ENCODE measurements at regions not wholly inside any gene's neighbourhood (a gene's known extent, or its start where the extent isn't known, plus 50 kb on each side); places are given as distances from the start of the nearest gene placed in this dataset.
"Not testable (repeated sequence)": the region's sequence is repeated elsewhere in the genome, so short reads cannot be mapped to it uniquely, and the experiment has no call there.

GRCh38 chr4:33966808-33967207 is 2277.5 kb downstream of the ARAP2 start:
- Histone ChIP-seq H3K4me3 (no peak overlapping the region), H3K4me1 (no peaks in the 10 kb centered on the region), H3K27me3 (no peaks in the 10 kb centered on the region), H3K36me3 (no peaks in the 10 kb centered on the region), H3K9me3 (peaks cover 0 to 6% (median 0%) of the 10 kb centered on the region in 4 donors), H3K27ac (no peak overlapping the region)
- 92 to 95% methylated on average over 1 of the region's 1 CpG for WGBS, 2 donors
- TF ChIP-seq CTCF (IDR thresholded peaks at IDR 0.05) (no peak), POLR2A (IDR thresholded peaks at IDR 0.05) (no peak), EP300 (IDR thresholded peaks at IDR 0.05) (no peak)
- DNase-seq (ENCODE audit: low spot score in 2 of 2), result no peak

GRCh38 chr4:33974270-33974669 is 2270.0 kb downstream of the ARAP2 start:
- Histone ChIP-seq H3K36me3 (no peaks in the 10 kb centered on the region), H3K27ac (no peak overlapping the region), H3K9me3 (peaks cover 0 to 5% (median 0%) of the 10 kb centered on the region in 4 donors), H3K4me3 (no peak overlapping the region), H3K27me3 (no peaks in the 10 kb centered on the region), H3K4me1 (no peaks in the 10 kb centered on the region)
- no peak for DNase-seq (ENCODE audit: low spot score in 2 of 2)
- TF ChIP-seq EP300 (IDR thresholded peaks at IDR 0.05), result no peak
- TF ChIP-seq POLR2A (IDR thresholded peaks at IDR 0.05), result no peak
- TF ChIP-seq CTCF (IDR thresholded peaks at IDR 0.05), result no peak

GRCh38 chr4:33975995-33976394 is 2268.3 kb downstream of the ARAP2 start:
- Histone ChIP-seq H3K27ac (no peak overlapping the region), H3K4me1 (no peaks in the 10 kb centered on the region), H3K9me3 (no peaks in the 10 kb centered on the region), H3K4me3 (no peak overlapping the region), H3K36me3 (no peaks in the 10 kb centered on the region), H3K27me3 (no peaks in the 10 kb centered on the region)
- no peak for TF ChIP-seq POLR2A (IDR thresholded peaks at IDR 0.05)
- no peak for TF ChIP-seq CTCF (IDR thresholded peaks at IDR 0.05)
- no peak for DNase-seq (ENCODE audit: low spot score in 2 of 2)

GRCh38 chr4:33979781-33980180 is 2264.5 kb downstream of the ARAP2 start:
- H3K4me1 ChIP-seq; H3K27ac ChIP-seq; H3K4me3 ChIP-seq; H3K27me3 ChIP-seq; H3K9me3 ChIP-seq; H3K36me3 ChIP-seq; DNase-seq (ENCODE audit: low spot score in 2 of 2): not testable (repeated sequence)
- 79 to 86% methylated on average over 4 of the region's 4 CpGs for WGBS, 2 donors

GRCh38 chr4:33980361-33980760 is 2264.0 kb downstream of the ARAP2 start:
- H3K27me3 ChIP-seq, result no peaks in the 10 kb centered on the region
- H3K9me3 ChIP-seq, result no peaks in the 10 kb centered on the region
- no peak for TF ChIP-seq CTCF (IDR thresholded peaks at IDR 0.05)
- no peak for TF ChIP-seq EP300 (IDR thresholded peaks at IDR 0.05)
- no peak for TF ChIP-seq POLR2A (IDR thresholded peaks at IDR 0.05)
- H3K4me1 ChIP-seq, result no peaks in the 10 kb centered on the region
- no peak for DNase-seq (ENCODE audit: low spot score in 2 of 2)
- H3K36me3 ChIP-seq, result no peaks in the 10 kb centered on the region
- no peak overlapping the region for H3K4me3 ChIP-seq
- no peak overlapping the region for H3K27ac ChIP-seq
- WGBS, 2 donors, result 75 to 82% methylated on average over 2 of the region's 2 CpGs

GRCh38 chr4:33989820-33990443 is 2254.4 kb downstream of the ARAP2 start:
- Histone ChIP-seq H3K27ac (no peak overlapping the region), H3K27me3 (no peaks in the 10 kb centered on the region), H3K36me3 (no peaks in the 10 kb centered on the region), H3K4me3 (no peak overlapping the region), H3K4me1 (no peaks in the 10 kb centered on the region), H3K9me3 (no peaks in the 10 kb centered on the region)
- WGBS, 2 donors, result 70 to 85% methylated on average over 3 of the region's 3 CpGs
- no peak for TF ChIP-seq POLR2A (IDR thresholded peaks at IDR 0.05)
- TF ChIP-seq EP300 (IDR thresholded peaks at IDR 0.05), result no peak
- no peak for DNase-seq (ENCODE audit: low spot score in 2 of 2)
